MCF 10A (cell line): ENCODE measurements at regions not wholly inside any gene's neighbourhood (a gene's known extent, or its start where the extent isn't known, plus 50 kb on each side); places are given as distances from the start of the nearest gene placed in this dataset.

Experiments used
- BruUV-seq: library from RNA; stranded (reverse); fragments of 400-500 nt; replicated peaks from 2 replicates; lab custom pipeline; 2021; lab: Mats Ljungman, UMichigan
- CTCF ChIA-PET: fragments of 300-600 bp; sonication (Branson Sonifier 250); formaldehyde crosslinking; extraction: SDS; loops from one replicate; lab custom pipeline; 2021; ENCODE audit warnings: antibody characterized with exemption, inconsistent platforms; lab: Yijun Ruan, JAX
- POLR2A ChIA-PET: fragments of 300-600, 350-650 bp; sonication (Branson Sonifier 250); formaldehyde crosslinking; extraction: SDS; loops from one replicate; lab custom pipeline; 2020; ENCODE audit warnings: antibody characterized with exemption, inconsistent platforms; lab: Yijun Ruan, JAX
- DNase-seq: peaks from one replicate; pipeline ENCODE4 v3.0.0-alpha.2; 2018; ENCODE audit not compliant: unreplicated experiment
- H3K27ac Mint-ChIP-seq: one replicate; pipeline ENCODE4 v1.8.0; 2022; ENCODE audit warnings: mild to moderate bottlenecking, low read depth, mixed read lengths; ENCODE audit not compliant: unreplicated experiment
- H3K27me3 Mint-ChIP-seq: one replicate; pipeline ENCODE4 v1.8.0; 2022; ENCODE audit warnings: mixed read lengths; ENCODE audit not compliant: insufficient read depth, unreplicated experiment
- H3K36me3 Mint-ChIP-seq: one replicate; pipeline ENCODE4 v1.8.0; 2022; ENCODE audit warnings: mild to moderate bottlenecking, moderate library complexity, mixed read lengths; ENCODE audit not compliant: insufficient read depth, unreplicated experiment
- H3K4me1 Mint-ChIP-seq: one replicate; pipeline ENCODE4 v1.8.0; 2022; ENCODE audit warnings: mixed read lengths; ENCODE audit not compliant: insufficient read depth, unreplicated experiment
- H3K4me3 Mint-ChIP-seq: one replicate; pipeline ENCODE4 v1.8.0; 2022; ENCODE audit warnings: mild to moderate bottlenecking, moderate library complexity, mixed read lengths; ENCODE audit not compliant: unreplicated experiment
- H3K9me3 Mint-ChIP-seq: one replicate; pipeline ENCODE4 v1.8.0; 2022; ENCODE audit warnings: mixed read lengths; ENCODE audit not compliant: unreplicated experiment
- CTCF ChIP-seq: fragments of 200-600 bp; IDR thresholded peaks from one replicate; pipeline ENCODE4 v1.8.0; 2022; ENCODE audit warnings: antibody characterized with exemption, mild to moderate bottlenecking; ENCODE audit not compliant: unreplicated experiment
- intact Hi-C: fragments of 100-400 bp; cut with micrococcal nuclease; formaldehyde crosslinking; loops from 2 replicates; pipeline ENCODE4 v1.14.1; 2022

GRCh38 chr2:217045700-217046475 is 186.0 kb upstream of the TNP1 start:
- DNase-seq = no peak
- Mint-ChIP-seq H3K27ac (no peak overlapping the region), H3K4me3 (no peak overlapping the region), H3K27me3 (peaks cover 17% of the 10 kb centered on the region), H3K36me3 (no peaks in the 10 kb centered on the region), H3K4me1 (no peaks in the 10 kb centered on the region), H3K9me3 (no peaks in the 10 kb centered on the region)
- intact Hi-C loops = loop anchor here (10.0 kb wide), 1 partner anchor 99 kb away; no protein-coding TSS in a partner anchor
- ChIA-PET POLR2A (interaction anchor here (0.6 kb wide), 1 partner anchor 266 kb away, joined by 3 read pairs; no protein-coding TSS in a partner anchor), CTCF (no interaction called here)
- TF ChIP-seq CTCF = no peak
- no TSS peak for BruUV-seq

- no peak overlapping the region for H3K4me3 Mint-ChIP-seq
- H3K27me3 Mint-ChIP-seq = peaks cover 12% of the 10 kb centered on the region
- H3K4me1 Mint-ChIP-seq = no peaks in the 10 kb centered on the region
- POLR2A ChIA-PET = no interaction called here
- BruUV-seq = no TSS peak
- intact Hi-C loops = loop anchor here (10.0 kb wide), 1 partner anchor 105 kb away; no protein-coding TSS in a partner anchor
- no peaks in the 10 kb centered on the region for H3K9me3 Mint-ChIP-seq
- DNase-seq = no peak
- CTCF ChIA-PET = interaction anchor here (0.6 to 1.0 kb wide), 2 partner anchors 9 to 612 kb away, joined by 3 to 4 read pairs; no protein-coding TSS in a partner anchor
- H3K27ac Mint-ChIP-seq = no peak overlapping the region
- no peak for TF ChIP-seq CTCF
- no peaks in the 10 kb centered on the region for H3K36me3 Mint-ChIP-seq
Measured at GRCh38 chr2:217040099-217040498, 180.2 kb upstream of the TNP1 start.

- POLR2A ChIA-PET = no interaction called here
Measured at GRCh38 chr2:217038001-217038400, 178.1 kb upstream of the TNP1 start.

More at GRCh38 chr2:217038001-217038400, 178.1 kb upstream of the TNP1 start:
- Mint-ChIP-seq H3K27me3 (peaks cover 25% of the 10 kb centered on the region), H3K9me3 (no peaks in the 10 kb centered on the region), H3K4me3 (no peak overlapping the region), H3K36me3 (no peaks in the 10 kb centered on the region), H3K4me1 (no peaks in the 10 kb centered on the region), H3K27ac (no peak overlapping the region)
- CTCF ChIA-PET = interaction anchor here (0.7 kb wide), 1 partner anchor 7 kb away, joined by 4 read pairs; no protein-coding TSS in a partner anchor
- no TSS peak for BruUV-seq
- DNase-seq = no peak
- intact Hi-C loops = no loop called here
- no peak for TF ChIP-seq CTCF
